Stimulated activated CD4-positive, alpha-beta T cell treated with anti-CD3 and anti-CD28 coated beads, Interleukin-1b, Interleukin-23, amount 100 ng/mL, for 1 hour (primary cell): ENCODE measurements at regions not wholly inside any gene's neighbourhood (a gene's known extent, or its start where the extent isn't known, plus 50 kb on each side); places are given as distances from the start of the nearest gene placed in this dataset.
"Not testable (repeated sequence)": the region's sequence is repeated elsewhere in the genome, so short reads cannot be mapped to it uniquely, and the experiment has no call there.

Experiments used
- DNase-seq, 2 donors: peaks; one replicate each; pipeline ENCODE4 v3.0.0-alpha.2; 2020; ENCODE audit warnings: low read depth in 2 of 2

- DNase-seq = no peak
Measured at GRCh38 chr7:36037121-36037662, 115.9 kb upstream of the EEPD1 start.

- DNase-seq = no peak
Measured at GRCh38 chr7:36038063-36038721, 114.9 kb upstream of the EEPD1 start.

GRCh38 chr7:36039243-36039642 is 113.8 kb upstream of the EEPD1 start:
- no peak for DNase-seq

GRCh38 chr7:36039671-36040070 is 113.4 kb upstream of the EEPD1 start:
- no peak for DNase-seq

- no peak for DNase-seq
Measured at GRCh38 chr7:36040679-36041078, 112.4 kb upstream of the EEPD1 start.

GRCh38 chr7:36044101-36044892 is 108.8 kb upstream of the EEPD1 start:
- no peak for DNase-seq

- DNase-seq = no peak
Measured at GRCh38 chr7:36045326-36045725, 107.7 kb upstream of the EEPD1 start.

- no peak for DNase-seq
Measured at GRCh38 chr7:36045830-36046341, 107.2 kb upstream of the EEPD1 start.

- DNase-seq = no peak
Measured at GRCh38 chr7:36047091-36047658, 105.9 kb upstream of the EEPD1 start.

- DNase-seq = no peak
Measured at GRCh38 chr7:36048141-36048901, 104.7 kb upstream of the EEPD1 start.

- no peak for DNase-seq
Measured at GRCh38 chr7:36048902-36049240, 104.2 kb upstream of the EEPD1 start.

GRCh38 chr7:36051501-36051900 is 101.6 kb upstream of the EEPD1 start:
- no peak for DNase-seq

GRCh38 chr7:36053589-36053988 is 99.5 kb upstream of the EEPD1 start:
- DNase-seq = no peak

GRCh38 chr7:36054637-36055036 is 98.4 kb upstream of the EEPD1 start:
- DNase-seq = no peak

GRCh38 chr7:36055207-36055606 is 97.8 kb upstream of the EEPD1 start:
- DNase-seq = no peak

GRCh38 chr7:36057323-36057722 is 95.7 kb upstream of the EEPD1 start:
- no peak for DNase-seq

GRCh38 chr7:36058020-36058592 is 94.9 kb upstream of the EEPD1 start:
- DNase-seq = no peak

GRCh38 chr7:36060388-36060787 is 92.7 kb upstream of the EEPD1 start:
- DNase-seq = not testable (repeated sequence)

- DNase-seq = no peak
Measured at GRCh38 chr7:36062154-36062815, 90.8 kb upstream of the EEPD1 start.

- no peak for DNase-seq
Measured at GRCh38 chr7:36064676-36065075, 88.4 kb upstream of the EEPD1 start.
